ENCODE measurements at regions not wholly inside any gene's neighbourhood (a gene's known extent, or its start where the extent isn't known, plus 50 kb on each side); places are given as distances from the start of the nearest gene placed in this dataset.

DNA sequence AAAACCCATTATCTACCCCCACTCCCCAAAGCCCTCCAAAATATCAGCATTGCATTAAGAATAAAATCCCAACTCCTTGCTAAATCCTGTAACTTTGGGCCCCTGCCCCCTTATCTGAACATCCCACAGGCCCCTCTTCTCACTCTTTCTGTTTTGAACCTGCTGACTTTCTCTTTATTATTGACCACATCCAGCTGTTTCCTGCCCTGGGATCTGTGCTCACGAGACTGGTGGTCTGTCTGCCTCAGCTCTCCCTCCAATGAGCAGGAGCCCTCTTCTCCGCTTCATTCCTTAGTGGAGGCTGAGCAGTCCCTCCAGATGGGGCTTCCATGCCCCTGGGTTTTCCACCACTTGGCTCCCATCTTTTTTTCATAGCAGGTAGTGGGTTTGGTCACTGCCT lies 116.9 kb downstream of the ACKR3 start:
- TF ChIP-seq EZH2 (IDR thresholded peaks at IDR 0.05) (no peak), POLR2AphosphoS5 (IDR thresholded peaks at IDR 0.05; ENCODE audit: borderline replicate concordance, low read depth, low read length) (no peak), FOXP2 (optimal IDR thresholded peaks at IDR 0.05; ENCODE audit: control extremely low read depth, extremely low read length, insufficient read depth) (no peak)
